Osteocyte (in vitro differentiated cells): ENCODE measurements at regions not wholly inside any gene's neighbourhood (a gene's known extent, or its start where the extent isn't known, plus 50 kb on each side); places are given as distances from the start of the nearest gene placed in this dataset.

ENCODE experiments used
- DNase-seq: peaks from one replicate; pipeline ENCODE4 v3.0.0; 2021; ENCODE audit warnings: mixed read lengths; ENCODE audit not compliant: unreplicated experiment; ENCODE audit errors: extremely low spot score
- H3K27ac Mint-ChIP-seq: one replicate; pipeline ENCODE4 v1.8.0; 2021; ENCODE audit warnings: mild to moderate bottlenecking, mixed read lengths; ENCODE audit not compliant: unreplicated experiment
- H3K27me3 Mint-ChIP-seq: one replicate; pipeline ENCODE4 v1.8.0; 2021; ENCODE audit warnings: mixed read lengths; ENCODE audit not compliant: unreplicated experiment
- H3K36me3 Mint-ChIP-seq: one replicate; pipeline ENCODE4 v1.8.0; 2021; ENCODE audit warnings: mixed read lengths; ENCODE audit not compliant: unreplicated experiment
- H3K4me1 Mint-ChIP-seq: one replicate; pipeline ENCODE4 v1.8.0; 2021; ENCODE audit warnings: mixed read lengths; ENCODE audit not compliant: unreplicated experiment
- H3K4me3 Mint-ChIP-seq: one replicate; pipeline ENCODE4 v1.8.0; 2021; ENCODE audit warnings: mild to moderate bottlenecking, moderate library complexity, mixed read lengths; ENCODE audit not compliant: unreplicated experiment
- H3K9me3 Mint-ChIP-seq: one replicate; pipeline ENCODE4 v1.8.0; 2021; ENCODE audit warnings: mixed read lengths; ENCODE audit not compliant: unreplicated experiment
- CTCF ChIP-seq: fragments of 200-600 bp; sonication (generic); IDR thresholded peaks from 2 replicates; pipeline ENCODE4 v1.5.0; 2021; ENCODE audit warnings: antibody characterized with exemption, mild to moderate bottlenecking, moderate library complexity

- Mint-ChIP-seq H3K9me3 (peaks cover 9% of the 10 kb centered on the region), H3K27ac (no peak overlapping the region), H3K4me1 (no peaks in the 10 kb centered on the region), H3K27me3 (peaks cover 4% of the 10 kb centered on the region), H3K4me3 (no peak overlapping the region), H3K36me3 (peaks cover 3% of the 10 kb centered on the region)
- no peak for TF ChIP-seq CTCF
- no peak for DNase-seq
Observed at GRCh38 chr9:129370770-129371169, 192.7 kb upstream of the IER5L start.

- TF ChIP-seq CTCF, result no peak
- H3K4me3 Mint-ChIP-seq, result no peak overlapping the region
- peaks cover 3% of the 10 kb centered on the region for H3K36me3 Mint-ChIP-seq
- H3K4me1 Mint-ChIP-seq, result no peaks in the 10 kb centered on the region
- no peak for DNase-seq
- no peak overlapping the region for H3K27ac Mint-ChIP-seq
- no peaks in the 10 kb centered on the region for H3K27me3 Mint-ChIP-seq
- H3K9me3 Mint-ChIP-seq, result peaks cover 9% of the 10 kb centered on the region
Observed at GRCh38 chr9:129368444-129368978, 190.4 kb upstream of the IER5L start.

- Mint-ChIP-seq H3K27me3 (no peaks in the 10 kb centered on the region), H3K36me3 (peaks cover 3% of the 10 kb centered on the region), H3K4me3 (no peak overlapping the region), H3K4me1 (peaks cover under 1% of the 10 kb centered on the region), H3K9me3 (peaks cover 9% of the 10 kb centered on the region), H3K27ac (no peak overlapping the region)
- no peak for TF ChIP-seq CTCF
- no peak for DNase-seq
Observed at GRCh38 chr9:129367287-129367686, 189.2 kb upstream of the IER5L start.

- Mint-ChIP-seq H3K27ac (no peak overlapping the region), H3K4me3 (no peak overlapping the region), H3K36me3 (peaks cover 3% of the 10 kb centered on the region), H3K9me3 (peaks cover 7% of the 10 kb centered on the region), H3K27me3 (no peaks in the 10 kb centered on the region), H3K4me1 (peaks cover 2% of the 10 kb centered on the region)
- no peak for TF ChIP-seq CTCF
- DNase-seq, result no peak
Observed at GRCh38 chr9:129365196-129365595, 187.1 kb upstream of the IER5L start.

- Mint-ChIP-seq H3K36me3 (no peaks in the 10 kb centered on the region), H3K4me3 (no peak overlapping the region), H3K9me3 (no peaks in the 10 kb centered on the region), H3K27ac (no peak overlapping the region), H3K4me1 (peaks cover 2% of the 10 kb centered on the region), H3K27me3 (no peaks in the 10 kb centered on the region)
- TF ChIP-seq CTCF, result no peak
- no peak for DNase-seq
Observed at GRCh38 chr9:129363216-129363873, 185.3 kb upstream of the IER5L start.
